ENCODE measurements at regions not wholly inside any gene's neighbourhood (a gene's known extent, or its start where the extent isn't known, plus 50 kb on each side); places are given as distances from the start of the nearest gene placed in this dataset.

DNA sequence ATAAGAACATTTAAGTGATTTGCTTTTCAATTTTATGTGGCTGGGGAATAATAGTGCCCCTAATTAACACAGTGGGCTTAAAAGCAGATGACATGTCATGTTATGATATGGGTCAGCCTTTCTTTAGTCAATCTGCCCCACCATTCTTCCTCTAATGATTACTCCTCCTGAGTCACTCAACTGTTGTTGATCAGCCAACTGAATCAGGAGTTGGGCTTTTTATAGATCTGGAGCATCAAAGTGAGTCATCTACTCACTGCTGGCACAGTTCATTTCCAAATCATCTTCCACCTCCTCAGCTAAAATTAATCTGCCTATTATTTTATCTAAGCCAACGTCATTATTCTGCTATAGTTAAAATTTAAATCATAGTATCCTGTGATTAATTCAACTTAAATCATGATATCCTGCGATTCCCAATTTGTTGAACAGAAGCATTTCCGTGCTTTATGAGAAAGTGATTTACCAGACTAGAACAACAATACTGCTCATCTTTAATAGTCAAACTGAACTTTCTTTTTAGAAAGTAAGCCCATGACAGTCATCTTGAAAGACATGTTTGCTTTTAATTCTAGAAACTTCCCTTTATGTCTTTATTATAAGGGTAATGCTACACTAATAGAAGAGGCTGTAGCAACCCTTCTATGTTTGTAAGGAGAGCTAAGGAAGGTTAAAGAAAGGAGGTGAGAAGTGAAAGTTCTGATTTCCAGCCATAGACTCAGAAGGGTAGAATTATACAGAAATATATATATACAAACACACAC lies 551.4 kb downstream of the TBC1D4 start:
- DNase-seq, result no peak

- no peak for DNase-seq
These were observed 552.5 kb downstream of the TBC1D4 start for GRCh38 chr13:74929436-74929835.

DNA sequence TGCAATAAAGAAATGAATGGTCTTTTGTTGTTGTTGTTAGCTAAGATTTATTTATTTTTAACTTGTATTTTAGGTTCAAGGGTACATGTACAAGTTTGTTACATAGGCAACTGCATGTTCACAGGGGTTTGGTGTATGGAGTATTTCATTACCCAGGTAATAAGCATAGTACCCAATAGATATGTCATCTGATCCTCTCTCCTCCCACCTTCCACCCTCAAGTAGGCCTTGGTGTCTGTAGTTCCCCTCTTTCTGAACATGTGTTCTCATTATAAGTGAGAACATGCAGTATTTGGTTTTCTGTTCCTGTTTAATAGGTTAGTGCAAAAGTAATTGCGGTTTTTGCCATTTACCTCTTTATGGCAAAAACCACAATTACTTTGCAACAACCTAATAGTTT lies 554.1 kb downstream of the TBC1D4 start:
- no peak for DNase-seq

GRCh38 chr13:74922963-74923362 lies 559.0 kb downstream of the TBC1D4 start:
- no peak for DNase-seq

GRCh38 chr13:74921326-74921725 lies 560.6 kb downstream of the TBC1D4 start:
- no peak for DNase-seq

DNA sequence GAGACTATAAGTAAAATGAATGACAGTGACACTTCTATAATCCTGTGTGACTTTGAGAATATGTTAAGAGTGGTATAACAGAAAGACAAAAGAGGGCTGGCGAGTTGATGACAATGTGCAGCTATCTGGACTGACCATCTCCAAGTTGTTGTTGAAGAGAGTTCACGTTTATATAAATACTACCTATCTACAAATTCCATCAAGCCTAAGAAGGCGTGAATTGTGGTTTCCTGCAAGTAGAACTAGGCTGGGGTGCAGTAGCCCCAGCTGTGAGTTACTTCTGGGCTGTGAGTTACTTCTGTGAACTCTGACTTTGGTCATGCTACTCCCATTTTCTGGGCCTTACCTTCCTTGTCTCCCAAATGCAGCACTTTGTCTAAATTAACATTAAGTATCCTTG lies 561.0 kb downstream of the TBC1D4 start:
- no peak for DNase-seq

DNA sequence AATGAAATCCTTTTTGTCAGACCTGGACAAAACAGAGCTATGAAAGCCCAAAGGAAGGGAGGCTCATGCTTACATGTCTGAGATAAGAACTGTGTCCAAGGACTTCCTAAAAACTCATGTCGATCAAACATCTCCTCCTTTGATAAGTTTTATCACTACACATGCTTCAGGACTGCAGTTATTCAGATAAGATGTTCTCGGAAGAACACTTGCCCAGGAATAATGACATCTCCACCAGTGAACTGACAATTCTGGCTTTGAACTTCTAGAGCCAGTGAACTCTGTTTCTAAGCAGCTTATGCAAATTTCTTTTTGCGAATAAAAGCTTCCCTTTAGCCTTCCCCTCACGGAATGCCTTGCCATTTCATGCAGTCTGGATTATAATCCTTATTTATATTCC lies 561.6 kb downstream of the TBC1D4 start:
- no peak for DNase-seq

DNA sequence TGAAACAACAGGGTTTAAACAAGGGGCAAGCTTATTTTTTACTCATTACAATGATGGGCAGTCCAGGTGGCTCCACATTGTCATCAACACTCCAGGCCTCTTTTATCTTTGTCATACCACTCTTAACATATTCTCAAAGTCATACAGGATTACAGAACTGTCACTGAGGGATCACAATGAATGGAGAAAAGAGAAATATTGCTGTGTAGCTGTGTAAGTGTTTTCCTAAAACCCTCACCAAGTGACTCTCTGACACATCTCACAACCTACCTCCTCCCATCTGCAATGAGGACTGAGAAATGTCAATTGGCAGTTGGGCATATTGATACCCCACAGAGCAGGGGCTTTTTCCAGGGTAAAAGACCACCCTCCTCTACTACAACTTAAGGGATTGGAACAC lies 562.1 kb downstream of the TBC1D4 start:
- no peak for DNase-seq

GRCh38 chr13:74912898-74913297 lies 569.1 kb downstream of the TBC1D4 start:
- DNase-seq, result no peak

- DNase-seq, result no peak
These were observed 571.6 kb downstream of the TBC1D4 start for GRCh38 chr13:74910415-74910814.

- no peak for DNase-seq
These were observed 574.2 kb downstream of the TBC1D4 start for GRCh38 chr13:74907788-74908187.

- no peak for DNase-seq
These were observed 577.4 kb downstream of the TBC1D4 start for GRCh38 chr13:74904556-74904955.

DNA sequence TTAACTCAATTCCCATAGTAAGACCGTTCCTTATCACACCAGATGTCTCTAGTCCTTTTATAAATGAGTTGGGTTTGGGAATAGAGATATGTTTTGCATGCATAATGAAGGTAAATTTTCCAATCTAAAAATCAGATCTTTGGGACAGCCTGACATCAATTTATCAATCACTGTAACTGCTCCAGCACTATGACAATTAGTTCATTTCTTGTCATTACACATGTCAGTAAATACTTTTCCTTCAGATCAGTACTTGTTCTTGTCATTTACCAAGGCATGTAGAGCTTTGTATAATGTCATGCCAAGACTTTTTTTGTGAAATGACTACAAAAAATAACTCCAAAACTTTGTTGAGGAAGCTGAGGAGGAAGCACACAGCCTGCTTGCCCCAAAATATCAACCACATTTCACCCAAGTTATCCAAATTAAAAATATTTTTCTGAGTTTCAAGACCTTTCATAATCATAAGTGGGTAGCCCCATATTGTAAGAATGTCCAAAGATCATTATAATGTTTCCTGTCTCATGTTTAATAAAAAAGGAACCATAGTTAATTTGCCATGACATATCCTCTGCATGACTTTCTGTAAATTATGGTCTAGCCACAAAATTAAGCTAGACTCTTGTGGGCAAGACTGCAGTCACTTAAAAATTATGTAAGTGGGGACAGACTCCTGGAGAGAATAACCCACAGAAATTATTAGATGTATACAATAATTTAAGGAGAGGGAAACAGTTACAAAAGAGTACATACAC lies 586.8 kb downstream of the TBC1D4 start:
- DNase-seq, result no peak

GRCh38 chr13:74892096-74892495 lies 589.9 kb downstream of the TBC1D4 start:
- no peak for DNase-seq

DNA sequence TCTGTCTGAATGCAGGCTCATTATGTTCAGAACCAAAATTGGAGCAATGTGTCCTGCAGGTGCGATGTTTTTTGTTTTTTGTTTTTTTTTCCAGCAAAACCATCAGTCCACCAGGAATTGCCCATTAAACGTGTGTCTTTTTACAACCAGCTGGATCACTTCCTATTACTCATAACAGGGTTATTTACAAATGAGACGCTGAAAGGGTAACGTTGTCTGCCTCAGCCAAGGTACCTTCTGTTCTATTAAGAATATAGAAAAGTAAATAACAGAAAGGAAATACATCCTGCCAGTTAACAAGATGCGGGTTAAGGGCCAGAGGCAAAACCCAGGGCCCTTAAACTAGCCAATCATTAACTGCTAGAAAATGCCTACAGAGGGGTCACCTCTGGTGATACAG lies 590.4 kb downstream of the TBC1D4 start:
- no peak for DNase-seq

GRCh38 chr13:74889321-74889720 lies 592.6 kb downstream of the TBC1D4 start:
- no peak for DNase-seq

GRCh38 chr13:74886502-74886901 lies 595.5 kb downstream of the TBC1D4 start:
- no peak for DNase-seq

- DNase-seq, result no peak
These were observed 598.1 kb downstream of the TBC1D4 start for GRCh38 chr13:74883834-74884233.

DNA sequence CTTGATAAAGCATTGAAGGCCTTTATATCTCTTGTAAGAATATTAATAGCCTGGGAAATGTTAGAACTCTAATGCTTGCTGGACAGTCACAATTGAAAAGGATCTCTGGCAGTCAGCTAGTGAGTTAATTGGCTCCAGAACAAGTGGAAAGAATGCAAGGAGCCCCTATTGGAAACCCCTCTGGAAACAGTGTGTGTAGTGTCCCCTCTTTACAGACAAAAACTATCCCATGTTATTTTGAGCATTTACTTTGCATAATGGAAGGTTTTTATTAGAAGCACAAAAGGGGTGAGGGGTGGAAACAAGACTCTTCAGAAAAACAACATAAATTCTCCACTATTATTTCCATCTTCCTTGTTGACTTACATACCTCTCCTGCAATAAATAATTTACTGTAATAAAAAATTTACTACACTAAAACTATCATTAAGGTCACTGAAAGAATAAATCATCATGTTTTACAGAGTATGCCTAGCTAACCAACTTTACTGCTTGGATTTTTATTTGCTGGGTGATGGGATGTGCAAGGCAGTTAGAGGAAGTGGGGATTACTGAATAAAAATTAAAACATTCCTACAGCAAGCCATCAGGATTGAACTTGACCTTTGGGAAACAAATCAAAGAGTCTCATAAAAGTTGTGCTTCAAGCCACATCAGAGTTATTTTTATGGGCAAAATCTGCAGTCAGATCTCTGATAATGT lies 610.4 kb downstream of the TBC1D4 start:
- DNase-seq, result no peak

DNA sequence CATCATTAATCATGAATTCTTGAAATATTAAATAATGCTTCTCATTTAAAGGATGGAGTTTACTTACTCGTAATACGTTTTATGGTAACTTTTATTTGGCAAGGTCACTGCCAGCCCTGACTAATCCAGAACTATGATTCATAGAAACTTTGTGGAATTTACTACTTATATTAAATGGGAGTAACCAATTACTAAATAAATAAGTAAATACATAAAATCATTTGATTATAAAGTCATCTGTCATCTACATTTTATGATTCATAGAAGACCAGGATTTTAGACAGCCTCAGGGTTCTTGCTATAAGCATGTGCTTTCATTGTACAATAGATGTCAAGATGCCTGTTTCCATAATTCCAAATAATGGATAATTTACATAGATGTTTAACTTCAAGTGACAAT lies 611.1 kb downstream of the TBC1D4 start:
- DNase-seq, result no peak

DNA sequence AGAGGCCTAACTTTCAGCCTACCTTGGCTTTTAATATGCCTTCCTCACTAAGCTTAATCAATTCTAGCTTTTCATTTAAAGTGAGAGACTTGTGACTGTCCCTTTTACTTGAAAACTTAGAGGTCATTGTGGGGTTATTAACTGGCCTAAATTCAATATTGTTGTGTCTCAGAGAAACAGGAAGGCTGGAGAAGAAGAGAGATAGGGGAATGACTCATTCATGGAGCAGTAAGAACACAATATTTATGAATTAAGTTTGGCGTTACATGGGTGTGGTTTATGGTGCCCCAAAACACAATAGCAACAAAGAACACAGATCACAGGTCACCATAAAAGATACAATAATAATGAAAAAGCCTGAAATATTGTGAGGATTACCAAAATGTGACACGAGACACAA lies 612.1 kb downstream of the TBC1D4 start:
- no peak for DNase-seq

DNA sequence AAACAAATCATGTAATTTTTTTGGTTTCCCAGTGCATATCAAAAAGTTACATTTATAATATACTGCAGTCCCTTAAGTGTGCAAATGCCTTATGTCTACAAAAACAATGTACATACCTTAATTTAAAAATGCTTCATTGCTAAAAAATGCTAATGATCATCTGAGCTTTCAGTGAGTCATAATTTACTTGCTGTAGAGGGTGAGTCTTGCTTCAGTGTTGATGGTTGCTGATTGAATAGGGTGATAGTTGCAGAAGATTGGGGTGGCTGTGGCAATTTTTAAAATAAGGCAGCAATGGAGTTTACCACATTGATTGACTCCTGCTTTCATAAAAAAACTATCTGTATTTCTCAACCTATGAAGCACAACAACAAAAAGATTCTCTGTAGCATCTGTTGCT lies 613.9 kb downstream of the TBC1D4 start:
- no peak for DNase-seq

DNA sequence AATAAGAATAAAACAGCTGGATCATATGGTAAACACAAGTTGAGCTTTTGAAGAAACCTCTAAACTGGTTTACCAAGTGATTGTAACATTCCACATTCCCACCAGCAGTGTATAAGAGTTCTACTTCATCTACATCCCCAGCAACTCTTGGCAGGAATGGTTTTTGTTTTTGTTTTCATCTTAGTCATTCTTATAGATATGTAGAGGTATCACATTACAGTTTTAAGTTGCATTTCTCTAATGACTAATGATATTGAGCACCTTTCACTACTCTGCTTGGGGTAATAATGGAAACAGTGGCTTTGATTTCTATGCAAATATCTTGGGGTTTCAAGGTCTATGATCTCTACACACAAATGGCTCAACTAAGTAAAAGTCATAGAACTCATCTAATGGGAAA lies 614.5 kb downstream of the TBC1D4 start:
- DNase-seq, result no peak

DNA sequence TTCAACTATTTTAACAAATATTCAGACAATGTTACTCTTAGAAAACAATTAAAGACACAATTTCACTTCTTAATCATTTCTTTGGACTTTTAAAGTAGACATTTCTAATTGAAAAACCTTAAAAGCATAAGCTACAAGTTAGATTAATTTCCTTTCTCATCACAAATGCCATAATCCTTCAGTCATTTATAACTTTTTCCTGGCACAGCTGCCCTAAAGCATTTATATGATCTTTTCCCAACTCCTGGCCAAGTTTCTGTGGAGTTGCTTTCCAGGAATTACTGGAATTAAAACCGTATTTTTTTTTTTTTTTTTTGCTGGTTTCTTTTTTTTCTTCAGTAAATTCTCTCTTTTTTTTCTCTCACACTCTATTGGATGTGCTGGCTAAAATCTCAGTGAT lies 615.9 kb downstream of the TBC1D4 start:
- no peak for DNase-seq
